Rectal smooth muscle tissue (tissue), 1 donor: ENCODE measurements at regions not wholly inside any gene's neighbourhood (a gene's known extent, or its start where the extent isn't known, plus 50 kb on each side); places are given as distances from the start of the nearest gene placed in this dataset.

ENCODE experiments used
- H3K27ac ChIP-seq: one replicate; pipeline ENCODE4 v1.7.0; 2013; ENCODE audit warnings: low read depth, low read length, inconsistent platforms
- H3K27me3 ChIP-seq: one replicate; pipeline ENCODE4 v1.7.0; 2013; ENCODE audit warnings: low read length; ENCODE audit not compliant: control insufficient read depth, insufficient read depth
- H3K36me3 ChIP-seq: one replicate; pipeline ENCODE4 v1.7.0; 2013; ENCODE audit warnings: low read length; ENCODE audit not compliant: control insufficient read depth, insufficient read depth
- H3K4me1 ChIP-seq: one replicate; pipeline ENCODE4 v1.7.0; 2013; ENCODE audit warnings: low read length; ENCODE audit not compliant: control insufficient read depth, insufficient read depth
- H3K4me3 ChIP-seq: one replicate; pipeline ENCODE4 v1.7.0; 2013; ENCODE audit warnings: low read length
- H3K9ac ChIP-seq: one replicate; pipeline ENCODE4 v1.7.0; 2013; ENCODE audit warnings: low read length

- Histone ChIP-seq H3K9ac (no peak overlapping the region), H3K27ac (no peak overlapping the region), H3K36me3 (no peaks in the 10 kb centered on the region), H3K4me1 (no peaks in the 10 kb centered on the region), H3K27me3 (no peaks in the 10 kb centered on the region), H3K4me3 (no peak overlapping the region)
Measured at GRCh38 chr4:120403296-120403695, 336.6 kb upstream of the MAD2L1 start.

- Histone ChIP-seq H3K9ac (no peak overlapping the region), H3K36me3 (no peaks in the 10 kb centered on the region), H3K27me3 (no peaks in the 10 kb centered on the region), H3K4me3 (no peak overlapping the region), H3K27ac (no peak overlapping the region), H3K4me1 (no peaks in the 10 kb centered on the region)
Measured at GRCh38 chr4:120400441-120400840, 333.8 kb upstream of the MAD2L1 start.

GRCh38 chr4:120399826-120400225, 333.2 kb upstream of the MAD2L1 start:
- Histone ChIP-seq H3K36me3 (no peaks in the 10 kb centered on the region), H3K27me3 (no peaks in the 10 kb centered on the region), H3K9ac (no peak overlapping the region), H3K4me1 (no peaks in the 10 kb centered on the region), H3K27ac (no peak overlapping the region), H3K4me3 (no peak overlapping the region)

GRCh38 chr4:120395746-120396145, 329.1 kb upstream of the MAD2L1 start:
- Histone ChIP-seq H3K36me3 (no peaks in the 10 kb centered on the region), H3K27me3 (no peaks in the 10 kb centered on the region), H3K4me1 (no peaks in the 10 kb centered on the region), H3K27ac (no peak overlapping the region), H3K9ac (no peak overlapping the region), H3K4me3 (no peak overlapping the region)

- Histone ChIP-seq H3K4me1 (no peaks in the 10 kb centered on the region), H3K36me3 (no peaks in the 10 kb centered on the region), H3K4me3 (no peak overlapping the region), H3K27ac (no peak overlapping the region), H3K9ac (no peak overlapping the region), H3K27me3 (no peaks in the 10 kb centered on the region)
Measured at GRCh38 chr4:120355881-120356280, 289.2 kb upstream of the MAD2L1 start.

- Histone ChIP-seq H3K9ac (no peak overlapping the region), H3K27ac (no peak overlapping the region)
Measured at GRCh38 chr4:120354381-120354780, 287.7 kb upstream of the MAD2L1 start.

GRCh38 chr4:120353235-120353634, 286.6 kb upstream of the MAD2L1 start:
- Histone ChIP-seq H3K4me3 (no peak overlapping the region), H3K36me3 (no peaks in the 10 kb centered on the region), H3K27me3 (no peaks in the 10 kb centered on the region), H3K4me1 (no peaks in the 10 kb centered on the region), H3K9ac (no peak overlapping the region), H3K27ac (no peak overlapping the region)

More at GRCh38 chr4:120354381-120354780, 287.7 kb upstream of the MAD2L1 start:
- Histone ChIP-seq H3K27me3 (no peaks in the 10 kb centered on the region), H3K4me1 (no peaks in the 10 kb centered on the region), H3K4me3 (no peak overlapping the region), H3K36me3 (no peaks in the 10 kb centered on the region)

GRCh38 chr4:120352739-120353138, 286.1 kb upstream of the MAD2L1 start:
- Histone ChIP-seq H3K9ac (no peak overlapping the region), H3K36me3 (no peaks in the 10 kb centered on the region), H3K27me3 (no peaks in the 10 kb centered on the region), H3K4me1 (no peaks in the 10 kb centered on the region), H3K27ac (no peak overlapping the region), H3K4me3 (no peak overlapping the region)

GRCh38 chr4:120348948-120349347, 282.3 kb upstream of the MAD2L1 start:
- Histone ChIP-seq H3K27me3 (no peaks in the 10 kb centered on the region), H3K4me3 (no peak overlapping the region), H3K9ac (no peak overlapping the region), H3K4me1 (no peaks in the 10 kb centered on the region), H3K36me3 (no peaks in the 10 kb centered on the region), H3K27ac (no peak overlapping the region)

- Histone ChIP-seq H3K4me1 (no peaks in the 10 kb centered on the region), H3K27ac (no peak overlapping the region), H3K36me3 (no peaks in the 10 kb centered on the region), H3K27me3 (no peaks in the 10 kb centered on the region), H3K9ac (no peak overlapping the region), H3K4me3 (no peak overlapping the region)
Measured at GRCh38 chr4:120348521-120348920, 281.9 kb upstream of the MAD2L1 start.

GRCh38 chr4:120331486-120332370, 265.1 kb upstream of the MAD2L1 start:
- H3K4me1 ChIP-seq = no peaks in the 10 kb centered on the region
- H3K4me3 ChIP-seq = no peak overlapping the region
- H3K36me3 ChIP-seq = no peaks in the 10 kb centered on the region
- no peak overlapping the region for H3K27ac ChIP-seq
- no peaks in the 10 kb centered on the region for H3K27me3 ChIP-seq
- no peak overlapping the region for H3K9ac ChIP-seq

- no peaks in the 10 kb centered on the region for H3K27me3 ChIP-seq
- H3K4me1 ChIP-seq = no peaks in the 10 kb centered on the region
- no peak overlapping the region for H3K27ac ChIP-seq
- H3K36me3 ChIP-seq = no peaks in the 10 kb centered on the region
- H3K9ac ChIP-seq = no peak overlapping the region
- no peak overlapping the region for H3K4me3 ChIP-seq
Measured at GRCh38 chr4:120329386-120329785, 262.7 kb upstream of the MAD2L1 start.

GRCh38 chr4:120327276-120327675, 260.6 kb upstream of the MAD2L1 start:
- Histone ChIP-seq H3K9ac (no peak overlapping the region), H3K4me1 (no peaks in the 10 kb centered on the region), H3K27me3 (no peaks in the 10 kb centered on the region), H3K27ac (no peak overlapping the region), H3K36me3 (no peaks in the 10 kb centered on the region), H3K4me3 (no peak overlapping the region)
